ENCODE measurements at regions not wholly inside any gene's neighbourhood (a gene's known extent, or its start where the extent isn't known, plus 50 kb on each side); places are given as distances from the start of the nearest gene placed in this dataset.

DNA sequence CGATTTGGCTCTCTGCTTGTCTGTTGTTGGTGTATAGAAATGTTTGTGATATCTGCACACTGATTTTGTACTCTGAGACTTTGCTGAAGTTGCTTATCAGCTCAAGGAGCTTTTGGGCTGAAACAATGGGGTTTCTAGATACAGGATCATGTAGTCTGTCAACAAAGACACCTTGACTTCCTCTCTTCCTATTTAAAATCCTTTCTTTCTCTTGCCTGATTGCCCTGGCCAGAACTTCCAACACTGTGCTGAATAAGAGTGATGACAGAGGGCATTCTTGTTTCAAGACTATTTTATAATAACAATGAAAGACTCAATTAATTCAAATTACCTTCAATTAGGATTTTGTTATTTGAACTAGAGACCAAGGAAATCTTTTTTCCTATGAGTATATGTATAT is 692.5 kb downstream of the PRR16 start:
- TF ChIP-seq, protein P1, sequence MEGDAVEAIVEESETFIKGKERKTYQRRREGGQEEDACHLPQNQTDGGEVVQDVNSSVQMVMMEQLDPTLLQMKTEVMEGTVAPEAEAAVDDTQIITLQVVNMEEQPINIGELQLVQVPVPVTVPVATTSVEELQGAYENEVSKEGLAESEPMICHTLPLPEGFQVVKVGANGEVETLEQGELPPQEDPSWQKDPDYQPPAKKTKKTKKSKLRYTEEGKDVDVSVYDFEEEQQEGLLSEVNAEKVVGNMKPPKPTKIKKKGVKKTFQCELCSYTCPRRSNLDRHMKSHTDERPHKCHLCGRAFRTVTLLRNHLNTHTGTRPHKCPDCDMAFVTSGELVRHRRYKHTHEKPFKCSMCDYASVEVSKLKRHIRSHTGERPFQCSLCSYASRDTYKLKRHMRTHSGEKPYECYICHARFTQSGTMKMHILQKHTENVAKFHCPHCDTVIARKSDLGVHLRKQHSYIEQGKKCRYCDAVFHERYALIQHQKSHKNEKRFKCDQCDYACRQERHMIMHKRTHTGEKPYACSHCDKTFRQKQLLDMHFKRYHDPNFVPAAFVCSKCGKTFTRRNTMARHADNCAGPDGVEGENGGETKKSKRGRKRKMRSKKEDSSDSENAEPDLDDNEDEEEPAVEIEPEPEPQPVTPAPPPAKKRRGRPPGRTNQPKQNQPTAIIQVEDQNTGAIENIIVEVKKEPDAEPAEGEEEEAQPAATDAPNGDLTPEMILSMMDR (IDR thresholded peaks at IDR 0.05) = no peak
- no peak for TF ChIP-seq POLR2A (IDR thresholded peaks at IDR 0.05)

All from testis (tissue), 2 donors.